Activated CD8-positive, alpha-beta memory T cell treated with anti-CD3 and anti-CD28 coated beads for 1 hour (primary cell): ENCODE measurements at regions not wholly inside any gene's neighbourhood (a gene's known extent, or its start where the extent isn't known, plus 50 kb on each side); places are given as distances from the start of the nearest gene placed in this dataset.
"Not testable (repeated sequence)": the region's sequence is repeated elsewhere in the genome, so short reads cannot be mapped to it uniquely, and the experiment has no call there.

Experiments
- DNase-seq, 2 donors: peaks; one replicate each; pipeline ENCODE4 v3.0.0-alpha.2; 2020; ENCODE audit warnings: low read depth in 1 of 2; ENCODE audit errors: extremely low read depth in 1 of 2

DNA sequence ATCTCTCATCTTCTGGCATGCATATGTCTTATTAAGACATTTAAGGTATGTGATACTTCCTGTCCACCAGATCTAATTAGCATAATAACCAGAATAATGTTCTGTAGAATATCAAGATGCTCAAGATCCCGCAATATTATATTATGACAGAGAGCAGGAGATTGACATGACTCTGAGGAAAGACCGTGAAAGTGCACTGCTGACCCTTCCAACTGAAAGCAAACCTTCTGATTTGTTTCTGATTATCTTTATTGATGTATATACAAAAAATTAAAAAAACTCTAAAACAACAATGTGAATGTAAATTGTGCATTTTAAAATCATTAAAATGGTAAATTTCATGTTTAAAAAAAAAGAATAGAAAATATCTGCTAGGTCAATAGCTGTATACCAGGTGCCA lies 184.4 kb upstream of the TMEM45B start:
- no peak for DNase-seq

DNA sequence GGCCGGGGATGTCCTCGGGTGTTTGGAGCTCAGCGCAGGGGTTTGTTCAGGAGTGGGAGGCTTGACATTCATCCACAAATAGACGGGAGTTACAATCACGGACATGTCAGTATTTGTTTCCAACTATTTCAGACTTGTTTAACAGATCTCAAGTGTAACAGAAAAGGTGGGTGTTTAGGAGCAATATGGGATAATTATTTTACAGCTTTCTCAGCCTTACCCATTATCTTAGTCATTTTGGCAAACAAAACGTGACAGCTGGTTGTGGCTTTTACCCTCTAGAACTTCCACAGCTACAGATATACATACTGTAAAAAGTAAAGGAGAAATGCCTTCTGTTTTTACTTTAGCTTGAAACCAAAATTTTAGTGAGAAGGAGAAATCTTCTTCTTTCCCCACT lies 178.7 kb upstream of the TMEM45B start:
- DNase-seq, result no peak

DNA sequence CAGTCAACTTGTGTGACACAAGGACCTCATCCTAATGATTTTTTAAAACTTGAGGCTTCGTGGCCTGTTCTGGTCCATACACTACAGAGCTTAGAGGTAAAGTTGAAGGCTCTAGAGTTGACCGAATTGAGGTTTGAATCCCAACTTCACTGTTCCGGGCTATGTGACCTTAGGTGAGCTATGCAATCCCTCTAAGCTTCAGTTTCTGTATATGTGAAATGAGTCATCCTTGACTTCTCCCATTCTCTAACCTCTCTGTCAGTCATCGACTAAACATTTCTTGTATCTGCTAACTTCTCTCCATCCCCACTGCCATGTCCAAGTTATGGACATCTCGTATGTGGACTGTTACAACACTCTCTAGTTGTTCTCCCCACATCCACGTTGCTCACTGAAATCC lies 178.2 kb upstream of the TMEM45B start:
- DNase-seq, result no peak

DNA sequence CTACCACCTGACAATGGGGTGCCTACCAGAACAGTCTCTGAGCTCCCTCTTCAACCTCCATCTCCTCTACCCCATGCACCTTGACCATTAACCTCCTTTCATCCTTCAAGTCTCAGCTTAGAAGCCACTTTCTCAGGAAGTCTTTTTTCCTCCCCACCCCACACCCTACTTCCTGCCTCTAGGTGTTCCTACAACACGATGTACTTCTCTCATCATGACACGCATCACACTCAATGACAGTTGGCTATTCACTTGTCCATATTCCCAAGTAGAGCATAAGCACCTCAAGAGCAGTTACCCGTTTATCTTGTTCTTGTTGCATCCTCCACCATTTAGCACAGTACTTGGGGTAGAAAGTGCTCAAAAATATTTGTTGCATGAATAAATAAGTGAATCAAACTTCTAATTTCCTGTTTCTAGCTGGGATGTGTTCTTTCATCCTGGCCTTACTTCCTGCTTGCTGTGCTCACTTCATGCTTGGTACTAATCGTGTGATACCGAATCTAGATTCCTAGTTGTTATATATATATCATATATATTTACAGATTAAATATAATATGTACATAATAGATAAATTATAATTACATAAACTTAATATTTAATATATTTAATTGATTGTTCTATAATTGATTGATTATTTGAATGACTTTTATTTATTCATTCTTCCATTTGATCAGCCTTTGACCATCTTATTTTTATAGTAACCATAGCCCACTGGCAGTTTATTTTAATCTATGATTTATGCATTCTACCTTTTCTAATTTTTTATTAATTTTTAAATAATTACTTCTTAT lies 177.5 kb upstream of the TMEM45B start:
- no peak for DNase-seq

DNA sequence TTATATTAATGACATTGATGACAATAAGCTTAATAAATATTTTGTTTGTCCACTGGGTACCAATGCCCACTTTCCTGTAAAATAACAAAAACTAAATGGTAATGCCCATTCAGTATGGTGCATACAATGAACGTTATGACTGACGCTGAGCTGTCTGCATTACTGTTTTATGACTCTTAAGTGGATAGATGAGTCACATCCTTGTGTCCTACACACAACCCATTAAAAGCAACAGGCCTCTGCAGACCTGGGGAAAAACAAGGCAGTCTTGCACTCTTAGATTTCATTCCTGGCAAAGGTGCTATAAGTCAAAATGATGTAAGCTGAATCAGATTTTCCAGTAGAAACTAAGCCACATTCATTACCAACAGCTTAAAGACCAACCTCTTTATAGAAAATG lies 176.3 kb upstream of the TMEM45B start:
- DNase-seq, result no peak

DNA sequence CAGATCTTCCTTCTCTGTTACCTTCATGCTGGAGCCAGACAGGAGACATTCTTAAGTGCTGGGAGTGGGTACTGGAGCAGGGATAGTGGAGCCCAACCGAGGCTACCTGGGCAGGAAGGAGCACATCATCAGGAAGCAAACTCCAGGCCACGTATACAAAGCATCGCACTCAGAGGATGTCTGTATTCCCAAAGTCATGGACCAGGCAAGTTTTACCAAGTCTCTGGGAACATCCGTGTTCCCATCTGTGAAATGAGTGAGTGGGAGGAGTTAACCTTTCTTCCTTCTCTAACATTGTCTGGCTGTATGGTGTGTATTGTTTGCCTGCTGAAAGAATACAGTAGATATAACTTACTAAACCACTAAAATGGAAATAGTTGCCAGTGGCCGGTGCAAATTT lies 175.0 kb upstream of the TMEM45B start:
- no peak for DNase-seq

DNA sequence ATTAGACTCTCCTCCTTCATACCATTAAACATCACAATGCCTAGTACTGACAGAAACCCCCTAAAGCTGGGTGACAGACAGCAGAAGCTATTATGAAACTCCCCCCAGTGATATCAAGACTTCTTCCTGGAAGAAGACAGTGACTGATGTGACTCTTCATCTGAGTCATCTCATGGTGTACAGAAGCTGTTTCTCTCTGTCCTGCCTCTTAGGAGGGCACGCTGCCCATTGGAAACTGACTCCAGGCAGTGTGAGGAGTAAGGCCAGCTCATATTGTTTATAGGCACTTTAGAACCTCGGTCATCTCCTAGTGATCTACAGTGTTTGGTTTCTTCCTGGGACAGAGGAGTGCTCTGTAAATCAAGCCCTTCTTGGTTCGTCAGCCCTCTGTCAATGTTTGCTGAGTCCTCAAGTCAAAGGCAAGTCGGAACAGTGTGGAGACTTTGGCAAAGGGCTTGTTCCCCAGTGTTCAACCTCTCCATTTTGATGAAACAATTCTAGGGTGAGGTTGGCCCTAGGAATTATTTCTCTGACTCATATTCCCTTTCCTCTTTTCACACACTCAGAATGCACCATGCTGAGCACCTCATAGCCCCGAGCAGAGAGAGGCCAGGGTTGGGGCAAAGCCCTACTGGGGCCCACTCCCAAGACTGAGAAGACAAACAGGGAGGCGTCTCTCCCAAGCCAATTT lies 172.5 kb upstream of the TMEM45B start:
- DNase-seq, result no peak

DNA sequence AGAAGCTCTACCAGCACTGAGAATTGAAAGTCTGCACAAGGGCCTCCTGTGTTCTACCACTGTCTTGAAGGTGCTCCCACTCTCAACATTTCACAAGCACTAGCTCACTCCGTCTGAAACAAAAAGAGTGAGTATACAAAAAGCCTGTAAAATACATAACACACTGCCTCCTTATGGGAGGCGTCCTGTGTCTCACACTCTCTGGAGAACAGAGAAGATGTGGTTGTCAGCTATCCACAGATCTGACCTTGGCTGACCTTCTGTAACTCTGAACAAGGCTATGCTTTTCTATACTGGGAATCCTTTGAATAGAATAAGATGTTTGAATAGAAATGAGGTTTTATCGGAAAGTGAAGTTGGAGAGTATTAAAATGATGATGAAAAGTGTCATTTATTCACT lies 171.3 kb upstream of the TMEM45B start:
- no peak for DNase-seq

DNA sequence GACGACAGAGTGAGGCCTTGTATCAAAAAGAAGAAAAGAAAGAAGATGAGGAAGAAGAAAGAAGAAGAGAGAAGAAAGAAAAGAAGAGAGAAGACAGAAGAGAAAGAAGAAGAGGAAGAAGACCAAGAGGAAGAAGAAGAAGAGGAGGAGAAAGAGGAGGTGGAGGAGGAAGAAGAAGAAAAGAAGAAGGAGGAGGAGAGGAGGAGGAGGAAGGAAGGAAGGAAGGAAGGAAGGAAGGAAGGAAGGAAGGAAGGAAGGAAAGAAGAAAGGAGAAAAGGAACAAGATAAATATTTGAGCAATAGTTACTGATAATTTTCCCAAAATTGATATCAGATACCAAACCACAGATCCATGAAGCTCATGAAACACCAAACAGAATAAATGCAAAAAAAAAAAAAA lies 169.7 kb upstream of the TMEM45B start:
- no peak for DNase-seq

DNA sequence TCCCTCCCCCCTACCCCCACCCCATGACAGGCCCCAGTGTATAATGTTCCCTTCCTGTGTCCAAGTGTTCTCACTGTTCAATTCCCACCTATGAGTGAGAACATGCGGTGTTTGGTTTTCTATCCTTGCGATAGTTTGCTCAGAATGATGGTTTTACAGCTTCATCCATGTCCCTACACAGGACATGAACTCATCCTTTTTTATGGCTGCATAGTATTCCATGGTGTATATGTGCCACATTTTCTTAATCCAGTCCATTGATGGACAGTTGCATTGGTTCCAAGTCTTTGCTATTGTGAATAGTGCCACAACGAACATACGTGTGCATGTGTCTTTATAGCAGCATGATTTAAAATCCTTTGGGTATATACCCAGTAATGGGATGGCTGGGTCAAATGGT lies 165.6 kb upstream of the TMEM45B start:
- DNase-seq, result not testable (repeated sequence)

DNA sequence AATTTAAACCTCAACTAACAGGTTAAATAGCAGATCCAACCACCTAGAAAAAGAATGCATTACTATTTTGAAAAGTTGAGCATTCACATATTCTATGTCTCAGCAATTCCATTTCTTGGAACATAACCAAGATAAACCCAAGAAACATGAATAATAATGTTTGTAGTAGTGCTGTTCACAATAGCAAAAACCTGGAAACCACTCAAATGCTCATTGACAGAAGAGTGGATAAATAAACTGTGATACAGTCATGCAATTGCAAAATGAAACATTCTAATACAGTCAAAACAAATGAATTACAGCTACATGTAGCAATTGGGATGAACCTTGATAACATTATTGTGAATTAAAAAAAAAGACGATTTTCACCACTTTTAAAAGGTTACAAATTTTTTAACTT lies 162.8 kb upstream of the TMEM45B start:
- no peak for DNase-seq

DNA sequence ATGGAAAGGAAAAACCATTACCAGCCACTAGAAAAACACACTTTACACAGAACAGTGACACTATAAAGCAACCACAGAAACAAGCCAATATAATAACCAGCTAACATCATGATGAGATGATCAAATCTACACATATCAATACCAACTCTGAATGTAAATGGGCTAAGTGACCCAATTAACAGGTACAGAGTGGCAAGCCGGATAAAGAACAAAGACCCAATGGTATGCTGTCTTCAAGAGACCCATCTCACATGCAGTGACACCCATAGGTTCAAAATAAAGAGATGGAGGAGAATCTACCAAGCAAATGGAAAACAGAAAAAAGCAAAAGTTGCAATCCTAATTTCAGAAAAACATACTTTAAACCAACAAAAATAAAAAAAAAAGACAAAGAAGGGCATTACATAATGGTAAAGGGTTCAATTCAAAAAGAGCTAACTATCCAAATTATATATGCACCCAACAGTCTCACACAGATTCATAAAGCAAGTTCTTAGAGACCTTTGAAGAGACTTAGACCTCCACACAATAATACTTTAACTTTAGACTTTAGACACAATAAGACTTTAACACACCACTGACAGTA lies 160.3 kb upstream of the TMEM45B start:
- DNase-seq, result no peak

DNA sequence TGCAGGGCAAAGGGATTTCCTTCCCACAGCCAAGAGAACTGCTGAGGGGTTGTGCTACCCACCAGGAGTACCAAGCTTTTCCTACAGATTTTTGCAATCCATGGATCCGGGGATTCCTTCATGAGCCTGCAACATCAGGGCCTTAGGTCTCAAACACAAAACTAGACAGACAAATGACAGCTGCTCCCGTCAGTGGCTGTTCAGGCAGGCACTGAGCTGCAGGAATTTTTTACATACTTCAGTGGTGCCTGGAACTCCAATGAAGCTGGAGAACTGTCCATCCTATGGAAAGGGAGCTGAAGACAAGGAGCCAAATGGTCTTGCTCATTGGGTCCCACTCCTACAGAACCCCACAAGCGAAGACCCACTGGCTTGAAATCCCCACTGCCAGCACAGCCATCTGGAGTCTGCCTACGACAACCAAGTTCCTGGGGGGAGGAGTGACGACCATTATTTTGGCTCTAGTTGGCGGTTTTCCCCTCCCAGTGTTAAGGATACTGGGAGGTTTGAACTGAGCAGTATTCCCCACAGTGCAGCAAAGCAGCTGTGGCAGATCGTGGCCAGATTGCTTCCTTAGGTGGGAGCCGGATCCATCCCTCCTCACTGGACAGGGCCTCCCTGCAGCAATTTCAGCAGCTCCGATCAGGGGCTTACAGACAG lies 157.7 kb upstream of the TMEM45B start:
- no peak for DNase-seq

DNA sequence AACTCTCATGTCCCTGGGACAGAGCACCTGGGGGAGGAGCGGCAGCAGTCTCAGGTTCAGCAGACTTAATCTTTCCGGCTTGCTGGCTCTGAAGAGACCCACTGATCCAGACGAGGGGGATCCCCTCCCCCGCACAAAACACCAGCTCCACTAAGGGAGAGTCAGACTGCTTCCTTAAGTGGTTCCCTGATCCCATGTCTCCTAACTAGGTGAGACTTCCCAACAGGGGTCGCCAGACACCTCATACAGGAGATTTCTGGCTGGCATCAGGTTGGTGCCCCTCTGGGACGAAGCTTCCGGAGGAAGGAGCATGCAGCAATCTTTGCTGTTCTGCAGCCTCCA lies 157.2 kb upstream of the TMEM45B start:
- DNase-seq, result no peak

DNA sequence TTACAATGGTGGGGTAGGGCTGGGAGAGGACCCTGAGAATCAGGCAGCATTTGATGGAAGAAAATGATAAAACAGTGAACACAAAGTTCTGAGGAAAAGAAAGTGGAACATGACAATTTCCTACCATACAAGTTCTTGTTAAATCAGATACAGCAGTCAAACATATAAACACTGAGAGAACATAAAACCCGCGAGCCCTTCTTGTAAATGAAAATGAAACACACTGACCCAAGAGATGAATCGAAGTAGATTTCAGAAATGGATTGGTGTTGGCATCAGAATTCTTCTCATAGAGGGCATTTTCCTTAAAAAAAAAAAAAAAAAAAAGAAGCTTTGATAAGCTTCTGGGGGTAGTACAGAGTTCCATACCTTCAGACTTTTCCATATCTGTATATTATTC lies 134.7 kb upstream of the TMEM45B start:
- DNase-seq, result no peak

DNA sequence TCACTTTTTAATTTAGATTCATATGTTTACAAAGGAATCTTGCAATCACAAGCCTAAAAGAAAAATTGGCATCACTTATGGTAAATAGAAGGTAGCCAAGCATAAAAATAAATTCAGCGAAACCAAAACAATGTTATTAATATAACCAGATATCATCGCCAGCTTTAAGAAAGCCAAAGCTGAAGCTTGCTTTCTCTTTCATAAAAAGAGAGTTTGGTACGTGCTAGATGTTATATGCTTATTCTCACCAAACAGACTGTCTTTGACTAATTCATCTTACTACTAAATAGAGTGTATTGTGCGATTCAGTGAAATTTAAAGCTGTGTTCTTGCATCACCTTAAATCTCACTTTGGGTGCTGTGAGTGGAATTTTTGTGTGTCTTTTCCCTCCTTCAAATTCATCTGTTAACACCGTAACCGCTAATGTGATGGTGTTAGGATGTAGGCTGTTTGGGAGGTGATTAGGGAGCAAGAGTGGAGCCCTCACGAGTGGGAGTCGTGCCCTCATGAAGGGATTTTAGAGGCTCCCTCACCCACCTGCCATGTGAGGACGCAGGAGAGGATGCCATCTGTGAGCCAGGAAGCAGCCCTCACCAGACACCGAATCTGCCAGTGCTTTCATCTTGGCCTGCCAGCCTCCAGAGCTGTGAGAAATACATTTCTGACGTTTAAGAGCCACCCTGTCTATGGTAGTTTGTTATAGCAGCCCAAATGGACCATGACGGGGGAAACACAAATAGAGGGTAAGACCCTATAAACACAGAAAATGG lies 134.1 kb upstream of the TMEM45B start:
- no peak for DNase-seq

DNA sequence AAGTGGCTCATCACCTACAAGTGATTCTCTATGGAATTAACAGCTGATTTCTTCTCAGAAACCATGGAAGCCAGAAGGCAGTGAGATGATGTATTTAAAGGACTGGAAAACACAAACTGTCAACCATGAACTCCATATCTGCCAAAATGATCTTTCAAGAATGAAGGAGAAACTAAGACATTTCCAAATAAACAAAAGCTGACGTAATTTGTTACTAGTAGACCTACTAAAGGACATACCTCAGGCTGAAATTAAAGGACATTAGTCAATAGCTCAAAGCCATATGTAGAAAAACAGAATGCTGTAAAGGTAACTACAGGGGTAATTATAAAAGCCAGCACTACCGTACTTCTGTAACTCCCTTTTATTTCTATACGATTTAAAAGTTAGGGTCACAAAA lies 129.4 kb upstream of the TMEM45B start:
- DNase-seq, result no peak

DNA sequence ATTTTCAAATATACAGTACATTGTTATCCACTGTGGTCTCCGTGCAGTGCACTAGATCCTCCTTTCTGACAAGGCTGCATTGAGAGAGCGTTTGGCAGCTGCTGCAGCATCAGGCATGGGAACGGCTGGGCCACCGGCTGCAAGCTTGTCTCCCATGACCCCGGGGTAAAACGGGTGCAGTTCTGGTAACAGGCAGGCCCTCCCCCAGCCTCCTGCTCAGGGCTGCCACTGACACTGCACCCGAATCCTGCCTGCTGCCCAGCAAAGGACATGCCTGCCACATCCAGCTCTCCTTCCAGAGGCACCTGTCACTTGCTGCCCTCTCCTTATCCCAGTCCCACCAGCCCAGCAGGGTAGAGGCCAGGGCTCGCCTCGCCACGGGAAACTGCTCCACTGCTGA lies 124.5 kb upstream of the TMEM45B start:
- no peak for DNase-seq

DNA sequence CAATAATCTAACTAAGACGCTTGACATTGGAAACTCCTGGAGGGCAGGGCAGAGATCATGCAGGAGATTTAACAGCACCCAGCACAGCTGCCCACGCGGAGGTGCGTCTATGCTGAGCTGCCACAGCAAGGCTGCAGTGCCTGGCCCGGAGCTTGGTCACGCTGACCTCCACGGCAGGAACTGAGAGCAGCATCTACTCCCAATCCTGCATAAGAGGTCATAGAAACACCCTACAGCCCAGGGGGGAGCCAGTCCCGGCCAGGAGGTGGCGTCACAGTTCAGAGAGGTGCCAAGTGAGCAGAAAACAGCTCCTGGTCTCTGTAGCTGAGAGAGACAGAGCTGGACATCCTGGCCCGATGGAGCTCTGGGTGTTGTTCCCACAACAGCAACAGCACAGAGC lies 121.1 kb upstream of the TMEM45B start:
- no peak for DNase-seq

DNA sequence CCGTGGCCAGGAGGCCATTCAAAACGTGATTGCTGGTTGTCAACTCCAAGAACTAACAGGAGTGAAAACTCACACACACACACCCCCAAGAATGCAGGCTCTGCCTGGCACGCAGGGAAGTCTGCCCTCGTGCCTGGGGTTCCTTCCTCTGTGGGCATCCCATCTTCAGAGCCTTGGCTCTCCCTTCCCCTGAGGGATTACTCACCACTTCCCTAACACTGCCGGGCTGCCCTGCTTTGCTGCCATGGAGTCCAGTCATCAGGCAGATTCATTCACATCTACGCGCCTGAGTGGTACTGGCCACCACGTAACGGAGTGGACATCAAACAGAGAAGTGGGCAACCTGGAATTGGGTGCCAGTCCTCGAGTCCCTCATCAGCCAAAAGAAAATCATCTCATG lies 120.7 kb upstream of the TMEM45B start:
- DNase-seq, result no peak
